Prostate gland (tissue), 2 donors: ENCODE measurements at regions not wholly inside any gene's neighbourhood (a gene's known extent, or its start where the extent isn't known, plus 50 kb on each side); places are given as distances from the start of the nearest gene placed in this dataset.

Source experiments
- POLR2AphosphoS5 ChIP-seq: sonication (generic); formaldehyde crosslinking; IDR thresholded peaks from one replicate; pipeline ENCODE4 v1.6.1; 2017; ENCODE audit warnings: antibody characterized with exemption
- TF ChIP-seq, protein P1 (sequence below), 4 experiments: fragments of 200-600 bp in 2 of 4; fragments of 450-650 bp in 2 of 4; sonication (generic) in 2 of 4; IDR thresholded peaks; 1 replicate in 3 of 4; 2 replicates in 1 of 4; pipeline ENCODE4 v1.5.1; 2016 to 2019; ENCODE audit warnings: antibody characterized with exemption in 4 of 4, mild to moderate bottlenecking in 2 of 4, moderate library complexity in 2 of 4

- TF ChIP-seq, protein P1, sequence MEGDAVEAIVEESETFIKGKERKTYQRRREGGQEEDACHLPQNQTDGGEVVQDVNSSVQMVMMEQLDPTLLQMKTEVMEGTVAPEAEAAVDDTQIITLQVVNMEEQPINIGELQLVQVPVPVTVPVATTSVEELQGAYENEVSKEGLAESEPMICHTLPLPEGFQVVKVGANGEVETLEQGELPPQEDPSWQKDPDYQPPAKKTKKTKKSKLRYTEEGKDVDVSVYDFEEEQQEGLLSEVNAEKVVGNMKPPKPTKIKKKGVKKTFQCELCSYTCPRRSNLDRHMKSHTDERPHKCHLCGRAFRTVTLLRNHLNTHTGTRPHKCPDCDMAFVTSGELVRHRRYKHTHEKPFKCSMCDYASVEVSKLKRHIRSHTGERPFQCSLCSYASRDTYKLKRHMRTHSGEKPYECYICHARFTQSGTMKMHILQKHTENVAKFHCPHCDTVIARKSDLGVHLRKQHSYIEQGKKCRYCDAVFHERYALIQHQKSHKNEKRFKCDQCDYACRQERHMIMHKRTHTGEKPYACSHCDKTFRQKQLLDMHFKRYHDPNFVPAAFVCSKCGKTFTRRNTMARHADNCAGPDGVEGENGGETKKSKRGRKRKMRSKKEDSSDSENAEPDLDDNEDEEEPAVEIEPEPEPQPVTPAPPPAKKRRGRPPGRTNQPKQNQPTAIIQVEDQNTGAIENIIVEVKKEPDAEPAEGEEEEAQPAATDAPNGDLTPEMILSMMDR (IDR thresholded peaks at IDR 0.05): no peak
- TF ChIP-seq POLR2AphosphoS5: no peak
These were observed 200.8 kb upstream of the DPYD start for GRCh38 chr1:98121646-98122045.
